GM21576 (cell line): ENCODE measurements at regions not wholly inside any gene's neighbourhood (a gene's known extent, or its start where the extent isn't known, plus 50 kb on each side); places are given as distances from the start of the nearest gene placed in this dataset.
"Not testable (repeated sequence)": the region's sequence is repeated elsewhere in the genome, so short reads cannot be mapped to it uniquely, and the experiment has no call there.

ENCODE experiments used
- ATAC-seq: cut with Tn5 transposase; IDR thresholded peaks from one replicate; pipeline ENCODE4 v1.9.1; 2021; ENCODE audit warnings: mild to moderate bottlenecking, moderate library complexity; ENCODE audit not compliant: unreplicated experiment

GRCh38 chr18:30469091-30469490 lies 573.5 kb downstream of the DSC3 start:
- no peak for ATAC-seq

- no peak for ATAC-seq
These were observed 577.4 kb downstream of the DSC3 start for GRCh38 chr18:30465096-30465495.

- ATAC-seq, result no peak
These were observed 585.4 kb downstream of the DSC3 start for GRCh38 chr18:30457156-30457555.

GRCh38 chr18:30455741-30456140 lies 586.8 kb downstream of the DSC3 start:
- ATAC-seq, result no peak

- no peak for ATAC-seq
These were observed 587.6 kb downstream of the DSC3 start for GRCh38 chr18:30454920-30455319.

GRCh38 chr18:30451981-30452380 lies 590.6 kb downstream of the DSC3 start:
- ATAC-seq, result no peak

GRCh38 chr18:30450927-30451326 lies 591.6 kb downstream of the DSC3 start:
- ATAC-seq, result no peak

- no peak for ATAC-seq
These were observed 595.9 kb downstream of the DSC3 start for GRCh38 chr18:30446605-30447004.

GRCh38 chr18:30444544-30444943 lies 598.0 kb downstream of the DSC3 start:
- ATAC-seq, result no peak

GRCh38 chr18:30440351-30440750 lies 602.2 kb downstream of the DSC3 start:
- ATAC-seq, result no peak

GRCh38 chr18:30439174-30439573 lies 603.4 kb downstream of the DSC3 start:
- ATAC-seq, result no peak

- ATAC-seq, result no peak
These were observed 610.2 kb downstream of the DSC3 start for GRCh38 chr18:30432349-30432748.

- not testable (repeated sequence) for ATAC-seq
These were observed 623.1 kb downstream of the DSC3 start for GRCh38 chr18:30419399-30419798.

GRCh38 chr18:30415903-30416302 lies 626.6 kb downstream of the DSC3 start:
- ATAC-seq, result no peak

GRCh38 chr18:30409120-30409519 lies 633.4 kb downstream of the DSC3 start:
- no peak for ATAC-seq

GRCh38 chr18:30406728-30407127 lies 635.8 kb downstream of the DSC3 start:
- no peak for ATAC-seq

GRCh38 chr18:30405038-30405437 lies 637.5 kb downstream of the DSC3 start:
- no peak for ATAC-seq

GRCh38 chr18:30404422-30404821 lies 638.1 kb downstream of the DSC3 start:
- no peak for ATAC-seq

GRCh38 chr18:30403278-30403677 lies 639.3 kb downstream of the DSC3 start:
- ATAC-seq, result no peak

GRCh38 chr18:30387401-30387800 lies 655.1 kb downstream of the DSC3 start:
- no peak for ATAC-seq

GRCh38 chr18:30386624-30387023 lies 655.9 kb downstream of the DSC3 start:
- no peak for ATAC-seq

GRCh38 chr18:30385684-30386083 lies 656.9 kb downstream of the DSC3 start:
- no peak for ATAC-seq

- no peak for ATAC-seq
These were observed 660.7 kb downstream of the DSC3 start for GRCh38 chr18:30381826-30382225.

- no peak for ATAC-seq
These were observed 664.4 kb downstream of the DSC3 start for GRCh38 chr18:30378097-30378496.
